NCI-H1694 treated with DMSO at 0.1 percent for 48 hours (cell line): ENCODE measurements at regions not wholly inside any gene's neighbourhood (a gene's known extent, or its start where the extent isn't known, plus 50 kb on each side); places are given as distances from the start of the nearest gene placed in this dataset.
A peak's percentile ranks its signal among the peaks of the same experiment; 100 is the strongest.
"Not testable (repeated sequence)": the region's sequence is repeated elsewhere in the genome, so short reads cannot be mapped to it uniquely, and the experiment has no call there.

Experiments
- DNase-seq: peaks from one replicate; lab custom pipeline; 2025; lab: John Stamatoyannopoulos, UW

- no peak for DNase-seq
Measured at GRCh38 chr7:32223071-32223650, 153.0 kb upstream of the PDE1C start.

DNA sequence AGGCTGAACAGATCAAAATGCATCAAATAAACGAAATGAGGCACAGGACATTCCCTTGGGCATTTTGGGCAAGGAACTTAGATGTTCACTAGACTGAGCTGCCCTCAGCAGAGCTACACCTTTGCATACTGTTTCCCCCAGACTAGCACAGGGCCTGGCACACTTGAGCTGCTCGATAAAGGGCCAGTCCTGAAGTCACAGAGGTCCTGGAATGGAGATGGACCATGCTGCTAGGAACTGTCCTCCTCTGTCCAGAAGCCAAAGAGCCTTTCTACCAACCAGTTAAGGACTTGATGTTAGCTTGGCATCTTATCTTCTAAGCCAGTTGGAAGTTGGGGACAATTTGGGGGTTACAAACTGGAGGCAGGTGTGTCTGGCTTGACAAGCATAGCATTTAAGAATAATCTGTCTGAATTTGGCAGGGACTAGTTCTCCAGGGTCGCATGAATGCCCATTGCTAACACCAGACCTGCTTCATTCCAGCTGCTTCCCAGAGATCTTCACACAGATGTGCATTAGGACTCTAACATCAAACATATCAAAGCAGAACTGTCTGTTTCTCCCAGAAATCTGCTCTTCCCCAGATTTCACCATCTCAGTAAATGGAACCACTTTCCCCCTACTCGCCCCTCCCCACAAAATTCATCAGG, 152.2 kb upstream of the PDE1C start:
- no peak for DNase-seq

DNA sequence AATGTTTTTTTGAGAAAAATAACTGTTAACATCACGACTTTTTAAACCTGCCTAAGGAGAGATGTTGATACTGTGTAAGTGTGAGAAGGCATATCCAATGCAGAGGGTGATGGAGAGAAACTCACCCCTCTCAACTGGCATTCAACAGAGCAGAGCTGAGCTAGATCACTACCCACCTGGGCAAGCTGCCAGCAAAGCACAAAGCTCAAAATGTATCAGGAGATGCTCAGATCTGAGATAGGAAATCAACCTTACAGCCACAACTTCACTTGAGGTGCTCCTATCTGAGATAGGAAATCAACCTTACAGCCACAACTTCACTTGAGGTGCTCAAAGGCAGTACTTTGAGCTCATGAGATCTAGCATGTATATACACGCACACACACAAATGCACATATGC, 151.5 kb upstream of the PDE1C start:
- DNase-seq = peak; percentile 7

DNA sequence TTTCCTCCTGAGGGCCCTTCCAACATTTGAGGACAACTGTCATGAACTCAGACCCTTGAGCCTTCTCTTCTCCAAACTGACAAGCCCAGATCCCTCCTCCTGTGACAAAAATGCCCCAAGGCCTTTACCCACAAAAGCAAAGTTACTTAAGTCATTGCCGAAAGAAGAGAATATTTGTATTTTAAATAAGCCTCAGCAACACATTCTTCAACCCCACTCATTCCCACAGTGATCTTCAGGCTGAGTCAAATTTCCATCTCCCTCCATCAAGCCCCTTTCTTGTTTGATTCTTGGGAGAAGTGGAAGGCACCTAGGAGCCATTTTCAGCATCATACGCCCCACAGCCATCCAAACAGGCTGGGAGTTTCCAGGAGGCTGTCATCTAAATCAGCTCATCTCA, 150.8 kb upstream of the PDE1C start:
- DNase-seq = no peak

GRCh38 chr7:32219831-32220230, 149.6 kb upstream of the PDE1C start:
- not testable (repeated sequence) for DNase-seq

GRCh38 chr7:32219416-32219815, 149.2 kb upstream of the PDE1C start:
- DNase-seq = no peak

DNA sequence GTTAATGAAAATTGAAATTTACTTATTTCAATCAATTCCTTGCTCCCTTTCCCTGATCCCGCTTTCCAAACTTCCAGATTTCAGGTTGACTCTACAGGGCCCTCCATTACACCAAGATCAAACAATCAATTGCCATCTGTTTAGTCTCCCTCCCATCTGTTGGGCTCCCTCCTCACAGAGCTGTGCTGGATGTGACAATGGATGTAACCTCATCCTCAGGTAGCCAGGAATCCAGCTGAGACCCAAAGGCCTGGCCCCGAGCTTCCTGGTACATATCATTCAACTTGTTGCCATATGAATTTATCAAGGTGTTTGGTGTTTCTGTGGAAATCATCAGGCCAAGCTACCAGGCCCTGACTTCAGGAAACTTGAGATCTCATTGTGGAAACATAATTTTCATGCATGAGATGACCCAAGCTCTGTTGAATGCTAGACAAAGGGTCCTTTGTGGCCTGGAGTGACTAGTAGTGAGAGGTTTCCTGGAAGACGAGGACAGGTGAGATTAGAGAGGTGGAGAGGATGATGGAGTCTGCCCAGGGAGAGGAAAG, 148.6 kb upstream of the PDE1C start:
- DNase-seq = peak; percentile 60

DNA sequence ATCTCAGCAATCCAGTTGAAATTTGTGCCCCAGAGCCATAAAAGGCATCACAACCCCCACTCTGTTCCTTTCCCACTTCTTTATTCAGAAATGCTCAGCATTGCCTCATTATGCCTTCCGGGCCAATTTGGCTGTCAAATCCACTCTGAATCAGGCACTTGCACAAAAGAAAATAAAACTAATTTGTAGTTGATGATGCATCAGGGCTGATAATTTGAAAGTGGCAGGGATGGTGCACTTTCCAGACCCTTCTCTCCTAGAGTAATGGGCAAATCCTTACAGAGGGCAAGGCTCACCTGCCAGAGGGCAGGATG, 147.9 kb upstream of the PDE1C start:
- no peak for DNase-seq

DNA sequence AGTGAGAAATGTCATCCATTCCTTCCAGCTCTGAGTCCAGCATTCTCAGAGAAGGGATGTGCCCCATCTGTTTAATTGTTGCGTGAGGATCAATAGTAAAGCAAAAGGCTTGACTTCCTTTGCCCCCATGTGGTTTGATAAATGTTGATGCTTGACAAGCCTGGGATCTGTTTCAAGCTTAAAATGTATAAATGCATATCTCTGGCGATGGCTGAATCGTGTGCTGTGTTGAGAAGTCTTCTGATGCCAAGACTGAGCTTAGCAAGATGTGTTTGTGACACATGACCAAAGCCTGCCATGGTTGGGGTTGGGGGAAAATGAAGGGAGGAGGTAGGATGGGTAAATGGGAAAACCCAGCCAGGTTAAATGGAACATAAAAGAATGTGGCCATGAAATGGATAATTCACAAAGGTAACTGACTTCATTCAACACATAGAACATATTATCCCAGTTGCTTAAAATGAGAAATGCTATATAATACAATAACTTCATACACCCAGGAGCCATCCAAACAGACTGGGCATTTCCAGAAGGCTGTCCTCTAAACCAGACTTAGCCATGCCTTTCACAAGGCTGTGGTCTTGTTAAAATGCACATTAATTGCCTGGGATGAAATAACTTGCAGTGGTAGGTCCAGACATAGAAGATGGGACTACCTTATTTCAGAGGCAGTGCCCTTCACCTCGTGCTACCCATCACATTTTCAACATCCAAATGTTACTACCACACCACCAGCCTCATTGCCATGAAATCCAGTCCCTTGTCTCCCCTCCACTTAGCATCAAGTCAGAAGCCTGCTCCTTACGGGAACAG, 147.3 kb upstream of the PDE1C start:
- DNase-seq = no peak

GRCh38 chr7:32216759-32217158, 146.6 kb upstream of the PDE1C start:
- DNase-seq = no peak

DNA sequence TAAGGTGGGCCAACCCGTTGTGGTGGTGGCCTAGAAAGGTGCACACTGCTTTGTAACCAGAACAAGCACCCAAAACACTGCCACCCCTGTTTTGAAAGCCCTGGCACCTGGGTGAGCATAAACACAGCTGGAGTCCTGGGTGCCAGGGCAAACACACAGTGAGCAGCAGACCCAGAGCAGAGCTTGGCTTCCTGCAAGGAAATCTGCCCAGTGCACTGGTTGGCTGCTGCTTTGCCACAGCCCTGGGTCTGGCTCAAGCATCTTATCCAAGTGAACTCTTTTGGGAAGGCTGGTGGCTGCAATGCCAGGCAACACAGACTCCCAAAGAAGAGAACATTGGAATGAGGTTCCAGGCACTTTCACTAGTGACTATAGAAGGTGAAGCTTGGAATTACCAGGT, 145.5 kb upstream of the PDE1C start:
- DNase-seq = no peak

DNA sequence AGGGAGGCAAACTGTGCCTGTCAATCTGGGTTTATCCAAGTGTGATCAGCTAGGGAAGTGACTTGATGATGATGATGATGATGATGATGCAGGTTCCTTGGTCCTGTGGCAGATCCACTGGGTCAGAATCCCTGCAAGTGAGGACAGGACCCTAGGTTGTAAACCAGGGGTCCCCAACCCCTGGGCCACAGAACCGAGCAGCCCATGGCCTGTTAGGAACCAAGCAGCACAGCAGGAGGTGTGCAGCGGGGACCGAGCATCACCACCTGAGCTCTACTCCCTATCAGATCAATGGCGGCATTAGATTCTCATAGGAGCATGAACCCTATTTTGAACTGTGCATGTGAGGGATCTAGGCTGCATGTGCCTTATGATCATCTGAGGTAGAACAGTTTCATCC, 144.7 kb upstream of the PDE1C start:
- DNase-seq = no peak

GRCh38 chr7:32212321-32212720, 142.1 kb upstream of the PDE1C start:
- no peak for DNase-seq

- no peak for DNase-seq
Measured at GRCh38 chr7:32206987-32207386, 136.8 kb upstream of the PDE1C start.

DNA sequence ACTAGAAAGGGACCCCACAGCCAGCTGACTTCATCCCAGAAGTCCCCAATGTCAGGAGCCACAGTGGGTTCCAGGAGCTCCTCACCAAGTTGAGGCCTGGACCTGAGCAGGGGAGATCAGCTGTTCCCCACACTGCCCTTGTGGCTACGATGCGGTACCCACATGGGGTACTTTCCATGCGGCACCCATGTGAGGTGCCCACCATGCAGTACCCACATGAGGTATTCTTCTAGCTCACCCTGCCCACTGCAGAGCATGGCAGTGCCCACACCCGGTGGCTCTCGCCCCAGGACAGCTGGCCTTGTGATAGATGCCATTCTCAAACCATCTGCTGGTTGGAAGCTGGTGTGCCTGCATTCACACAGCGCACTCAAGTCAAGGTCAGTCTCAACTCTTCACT, 136.3 kb upstream of the PDE1C start:
- no peak for DNase-seq

DNA sequence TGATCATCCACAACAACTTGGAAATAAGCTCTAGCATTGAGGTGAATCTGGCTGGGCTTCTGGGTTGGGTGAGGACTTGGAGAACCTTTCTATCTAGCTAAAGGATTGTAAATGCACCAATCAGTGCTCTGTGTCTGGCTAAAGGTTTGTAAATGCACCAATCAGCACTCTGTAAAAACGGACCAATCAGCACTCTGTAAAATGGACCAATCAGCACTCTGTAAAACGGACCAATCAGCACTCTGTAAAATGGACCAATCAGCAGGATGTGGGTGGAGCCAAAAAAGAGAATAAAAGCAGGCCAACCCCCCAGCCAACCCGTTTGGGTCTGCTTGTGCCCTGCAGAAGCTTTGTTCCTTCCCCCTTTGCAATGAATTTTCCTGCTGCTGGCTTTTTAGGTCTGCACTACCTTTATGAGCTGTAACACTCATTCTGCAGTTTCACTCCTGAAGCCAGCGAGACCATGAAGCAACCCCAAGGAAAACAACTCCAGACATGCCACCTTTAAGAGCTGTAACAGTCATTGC, 135.2 kb upstream of the PDE1C start:
- DNase-seq = not testable (repeated sequence)

DNA sequence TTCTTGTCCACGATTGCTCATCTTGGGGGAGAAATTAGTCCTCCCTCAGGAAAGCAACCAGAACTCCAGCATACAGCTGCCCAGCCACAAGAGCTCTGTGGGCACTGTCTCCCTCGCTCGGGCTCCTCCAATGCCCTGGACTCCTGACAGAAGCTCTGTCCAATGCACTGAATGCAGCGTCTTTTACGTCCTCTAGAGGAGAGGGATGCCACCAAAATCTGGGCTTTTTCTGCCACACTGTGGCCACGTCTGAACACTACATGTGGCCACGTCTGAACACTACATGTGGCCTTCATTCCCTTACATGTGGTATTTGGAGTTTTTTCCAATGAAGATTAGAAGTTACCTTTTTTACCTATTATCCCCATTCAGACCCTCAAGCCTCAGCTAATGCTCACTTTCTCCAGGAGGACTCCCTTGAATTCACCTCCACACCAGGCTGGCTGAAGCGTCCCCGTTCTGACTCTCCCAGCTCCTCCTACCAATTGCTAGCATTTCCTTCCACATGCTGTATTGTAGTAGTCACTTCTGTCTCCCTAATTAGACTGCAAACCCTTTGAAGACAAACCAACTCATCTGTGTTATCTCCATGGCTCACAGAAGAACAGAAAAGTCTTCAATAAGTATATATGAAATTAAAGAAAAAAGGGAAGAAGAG, 134.3 kb upstream of the PDE1C start:
- peak; percentile 84 for DNase-seq

GRCh38 chr7:32200646-32201045, 130.4 kb upstream of the PDE1C start:
- DNase-seq = no peak

DNA sequence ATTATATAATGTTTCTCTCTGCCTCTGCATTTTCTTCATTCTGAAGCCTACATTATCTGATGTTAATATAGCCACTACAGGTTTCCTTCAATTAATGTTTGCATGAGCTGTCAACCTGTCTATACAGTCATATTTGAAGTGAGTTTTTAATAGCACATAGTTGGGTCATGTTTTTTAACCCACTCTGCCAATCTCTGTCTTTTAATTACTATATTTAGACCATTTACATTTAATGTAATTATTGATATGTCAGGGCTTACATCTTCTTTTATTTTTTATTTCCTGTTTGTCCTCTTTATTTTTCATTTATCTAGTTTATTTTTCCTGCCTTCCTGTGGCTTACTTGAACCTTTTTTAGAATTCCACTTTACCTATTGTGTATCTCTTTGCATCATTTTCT, 124.3 kb upstream of the PDE1C start:
- DNase-seq = no peak

GRCh38 chr7:32191305-32191704, 121.1 kb upstream of the PDE1C start:
- DNase-seq = no peak

GRCh38 chr7:32179567-32179966, 109.4 kb upstream of the PDE1C start:
- DNase-seq = no peak

- DNase-seq = no peak
Measured at GRCh38 chr7:32178677-32179366, 108.6 kb upstream of the PDE1C start.
